SK-N-SH (cell line): ENCODE measurements at regions not wholly inside any gene's neighbourhood (a gene's known extent, or its start where the extent isn't known, plus 50 kb on each side); places are given as distances from the start of the nearest gene placed in this dataset.

Source experiments
- CTCF ChIA-PET: fragments of 300-600, 350-600 bp; formaldehyde crosslinking; extraction: SDS; loops from one replicate; lab custom pipeline; 2021; lab: Yijun Ruan, JAX
- POLR2A ChIA-PET: fragments of 350-600 bp; sonication (Branson Sonifier 250); formaldehyde crosslinking; extraction: SDS; loops from one replicate; lab custom pipeline; 2020; ENCODE audit warnings: antibody characterized with exemption, inconsistent platforms; lab: Yijun Ruan, JAX
- DNase-seq: peaks from one replicate; pipeline ENCODE4 v3.0.0; 2012
- H2AFZ ChIP-seq: fragments of 200-600 bp; sonication (generic); 2 replicates; pipeline ENCODE4 v1.8.1; 2016; ENCODE audit warnings: antibody characterized with exemption, mild to moderate bottlenecking, low read depth
- H3F3A ChIP-seq: fragments of 200-600 bp; sonication (generic); replicated peaks from 2 replicates; pipeline ENCODE3; 2016; ENCODE audit warnings: antibody characterized with exemption, mild to moderate bottlenecking; ENCODE audit not compliant: insufficient read depth
- H3K27ac ChIP-seq, 2 experiments: fragments of 200-500 bp in 1 of 2; fragments of 200-600 bp in 1 of 2; sonication (Bioruptor generic) in 1 of 2; sonication (generic), shearing (Covaris generic) in 1 of 2; 2 replicates each; pipeline versions ENCODE4 v1.5.1 to v1.6.1; 2014 to 2016; ENCODE audit warnings: low read depth in 2 of 2, inconsistent platforms in 1 of 2, low read length in 1 of 2, mild to moderate bottlenecking in 1 of 2, mixed read lengths in 1 of 2
- H3K27me3 ChIP-seq: fragments of 200-600 bp; sonication (generic), shearing (Covaris generic); 2 replicates; pipeline ENCODE4 v1.6.1; 2016; ENCODE audit warnings: mixed run types; ENCODE audit not compliant: insufficient read depth
- H3K36me3 ChIP-seq, 2 experiments: fragments of 200-500 bp in 1 of 2; fragments of 200-600 bp in 1 of 2; sonication (Bioruptor generic) in 1 of 2; sonication (generic) in 1 of 2; replicated peaks in 1 of 2; 2 replicates each; pipeline versions ENCODE3 to v1.5.1; 2014 to 2016; ENCODE audit warnings: low read length in 1 of 2, mild to moderate bottlenecking in 1 of 2; ENCODE audit not compliant: insufficient read depth in 2 of 2, control insufficient read depth in 1 of 2
- H3K4me1 ChIP-seq, 2 experiments: fragments of 200-500 bp in 1 of 2; fragments of 200-600 bp in 1 of 2; sonication (Bioruptor generic) in 1 of 2; sonication (generic), shearing (Covaris generic) in 1 of 2; 2 replicates each; pipeline versions ENCODE4 v1.5.1 to v1.6.1; 2014 to 2016; ENCODE audit warnings: low read depth in 1 of 2, low read length in 1 of 2, mixed run types in 1 of 2; ENCODE audit not compliant: insufficient read depth in 2 of 2, control insufficient read depth in 1 of 2
- H3K4me2 ChIP-seq: fragments of 200-600 bp; sonication (generic), shearing (Covaris generic); 2 replicates; pipeline ENCODE4 v1.6.1; 2017; ENCODE audit warnings: mixed run types
- H3K4me3 ChIP-seq, 2 experiments: fragments of 200-500 bp in 1 of 2; fragments of 200-600 bp in 1 of 2; sonication (Bioruptor generic) in 1 of 2; sonication (generic), shearing (Covaris generic) in 1 of 2; 2 replicates each; pipeline versions ENCODE4 v1.5.1 to v1.8.1; 2014 to 2016; ENCODE audit warnings: low read depth in 2 of 2, inconsistent platforms in 1 of 2, low read length in 1 of 2, mild to moderate bottlenecking in 1 of 2, mixed read lengths in 1 of 2, moderate library complexity in 1 of 2
- H3K79me2 ChIP-seq: fragments of 200-600 bp; sonication (generic); 2 replicates; pipeline ENCODE4 v1.8.1; 2017; ENCODE audit warnings: mild to moderate bottlenecking; ENCODE audit not compliant: insufficient read depth
- H3K9ac ChIP-seq: fragments of 200-600 bp; sonication (generic); 2 replicates; pipeline ENCODE4 v1.6.1; 2017; ENCODE audit warnings: mixed run types
- H3K9me2 ChIP-seq: fragments of 200-600 bp; sonication (generic); 2 replicates; pipeline ENCODE4 v1.6.1; 2017; ENCODE audit warnings: mixed run types
- H3K9me3 ChIP-seq: fragments of 200-600 bp; sonication (generic); 2 replicates; pipeline ENCODE4 v1.6.1; 2017; ENCODE audit warnings: mixed run types, mild to moderate bottlenecking, moderate library complexity
- H4K20me1 ChIP-seq: fragments of 200-600 bp; sonication (generic); 2 replicates; pipeline ENCODE4 v1.6.1; 2017; ENCODE audit warnings: mild to moderate bottlenecking, mixed run types; ENCODE audit not compliant: insufficient read depth
- CHD2 ChIP-seq: fragments of 150-350 bp; IDR thresholded peaks from 2 replicates; pipeline ENCODE4 v1.6.1; 2018; ENCODE audit warnings: low read length; ENCODE audit not compliant: partially characterized antibody
- EZH2phosphoT487 ChIP-seq: fragments of 200-600 bp; sonication (generic); IDR thresholded peaks from 2 replicates; pipeline ENCODE4 v1.6.1; 2017; ENCODE audit warnings: low read depth, mixed run types, mild to moderate bottlenecking, antibody characterized with exemption, moderate library complexity, borderline replicate concordance
- FOXJ3 ChIP-seq: sonication (generic); formaldehyde crosslinking; IDR thresholded peaks from 2 replicates; pipeline ENCODE4 v1.5.1; 2020; ENCODE audit warnings: mild to moderate bottlenecking, missing genetic modification reagents
- JUND ChIP-seq: IDR thresholded peaks from 2 replicates; pipeline ENCODE4 v1.4.0; 2012
- MEF2A ChIP-seq: IDR thresholded peaks from 2 replicates; pipeline ENCODE4 v1.4.0; 2012; ENCODE audit warnings: low read depth, borderline replicate concordance
- MXI1 ChIP-seq: IDR thresholded peaks from 2 replicates; pipeline ENCODE4 v1.6.1; 2012; ENCODE audit warnings: mild to moderate bottlenecking, low read depth, low read length, improper control_type of control experiment
- NRF1 ChIP-seq: IDR thresholded peaks from 2 replicates; pipeline ENCODE4 v1.6.1; 2012; ENCODE audit warnings: low read depth, mild to moderate bottlenecking, low read length
- PBX3 ChIP-seq: IDR thresholded peaks from 2 replicates; pipeline ENCODE4; 2012
- RCOR1 ChIP-seq: fragments of 150-350 bp; IDR thresholded peaks from 2 replicates; pipeline ENCODE4 v1.6.1; 2017; ENCODE audit warnings: antibody characterized with exemption, low read length
- RFX5 ChIP-seq: IDR thresholded peaks from 2 replicates; pipeline ENCODE4 v1.6.1; 2012; ENCODE audit warnings: mild to moderate bottlenecking, improper control_type of control experiment, low read length
- SMC3 ChIP-seq: IDR thresholded peaks from 2 replicates; pipeline ENCODE4 v1.6.1; 2012; ENCODE audit warnings: low read depth, low read length, improper control_type of control experiment
- TAF1 ChIP-seq: IDR thresholded peaks from 2 replicates; pipeline ENCODE4 v1.6.1; 2012; ENCODE audit warnings: low read depth, mild to moderate bottlenecking, low read length, moderate library complexity, borderline replicate concordance
- TEAD4 ChIP-seq: IDR thresholded peaks from 2 replicates; pipeline ENCODE4 v1.4.0; 2012; ENCODE audit warnings: mild to moderate bottlenecking, borderline replicate concordance; ENCODE audit not compliant: insufficient read depth
- ZBTB33 ChIP-seq: IDR thresholded peaks from 2 replicates; pipeline ENCODE4 v1.4.0; 2012; ENCODE audit warnings: low read depth, borderline replicate concordance
- WGBS: methylation state at CpG from one replicate; pipeline ENCODE4 v1.1.6; 2017; ENCODE audit warnings: low lambda C conversion rate; 5-methylcytosine and 5-hydroxymethylcytosine counted together
- TF ChIP-seq, protein P1 (sequence below): IDR thresholded peaks from 2 replicates; pipeline ENCODE4 v1.4.0; 2012; ENCODE audit warnings: low read depth, borderline replicate concordance
- TF ChIP-seq, protein P2 (sequence below): fragments of 150-350 bp; IDR thresholded peaks from 2 replicates; pipeline ENCODE4 v1.6.1; 2016; ENCODE audit warnings: mild to moderate bottlenecking, low read depth, low read length

DNA sequence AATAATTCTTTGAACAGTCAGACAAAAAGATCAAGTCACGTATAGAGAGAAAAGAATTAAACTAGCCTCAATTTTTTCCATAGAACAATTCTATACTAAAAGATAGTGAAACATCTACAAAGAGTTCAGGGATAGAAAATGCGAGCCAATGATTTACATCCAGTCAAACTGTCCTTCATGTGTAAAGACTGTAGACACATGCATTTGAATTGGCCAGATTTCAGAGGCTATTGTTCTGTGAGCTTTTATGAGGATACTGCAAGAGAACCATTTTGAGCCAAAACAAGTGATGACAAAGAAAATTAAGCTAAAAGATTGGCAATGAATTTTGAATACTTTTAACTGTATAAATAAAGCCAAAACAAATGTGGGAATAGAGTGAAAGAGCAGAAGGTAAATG, 1230.3 kb downstream of the RPA4 start:
- no peak overlapping the region for H3K4me2 ChIP-seq
- no peaks in the 10 kb centered on the region for H3K27me3 ChIP-seq
- no peaks in the 10 kb centered on the region for H3F3A ChIP-seq
- H4K20me1 ChIP-seq = no peaks in the 10 kb centered on the region
- H3K36me3 ChIP-seq = no peaks in the 10 kb centered on the region
- no peak overlapping the region for H2AFZ ChIP-seq
- no peaks in the 10 kb centered on the region for H3K4me1 ChIP-seq
- no peaks in the 10 kb centered on the region for H3K79me2 ChIP-seq
- WGBS = 6% methylated on average over 2 of the region's 2 CpGs
- no peak overlapping the region for H3K9ac ChIP-seq
- H3K27ac ChIP-seq = no peak overlapping the region
- DNase-seq = no peak
- no peak overlapping the region for H3K4me3 ChIP-seq
- no peaks in the 10 kb centered on the region for H3K9me2 ChIP-seq
- TF ChIP-seq RFX5 (no peak), FOXJ3 (no peak), JUND (no peak), PBX3 (no peak), TEAD4 (no peak), ZBTB33 (no peak), RCOR1 (no peak), MXI1 (no peak), MEF2A (no peak), CHD2 (no peak), NRF1 (no peak), SMC3 (no peak), TAF1 (no peak), EZH2phosphoT487 (no peak)
- TF ChIP-seq, protein P1, sequence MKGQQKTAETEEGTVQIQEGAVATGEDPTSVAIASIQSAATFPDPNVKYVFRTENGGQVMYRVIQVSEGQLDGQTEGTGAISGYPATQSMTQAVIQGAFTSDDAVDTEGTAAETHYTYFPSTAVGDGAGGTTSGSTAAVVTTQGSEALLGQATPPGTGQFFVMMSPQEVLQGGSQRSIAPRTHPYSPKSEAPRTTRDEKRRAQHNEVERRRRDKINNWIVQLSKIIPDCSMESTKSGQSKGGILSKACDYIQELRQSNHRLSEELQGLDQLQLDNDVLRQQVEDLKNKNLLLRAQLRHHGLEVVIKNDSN = no peak
- TF ChIP-seq, protein P2, sequence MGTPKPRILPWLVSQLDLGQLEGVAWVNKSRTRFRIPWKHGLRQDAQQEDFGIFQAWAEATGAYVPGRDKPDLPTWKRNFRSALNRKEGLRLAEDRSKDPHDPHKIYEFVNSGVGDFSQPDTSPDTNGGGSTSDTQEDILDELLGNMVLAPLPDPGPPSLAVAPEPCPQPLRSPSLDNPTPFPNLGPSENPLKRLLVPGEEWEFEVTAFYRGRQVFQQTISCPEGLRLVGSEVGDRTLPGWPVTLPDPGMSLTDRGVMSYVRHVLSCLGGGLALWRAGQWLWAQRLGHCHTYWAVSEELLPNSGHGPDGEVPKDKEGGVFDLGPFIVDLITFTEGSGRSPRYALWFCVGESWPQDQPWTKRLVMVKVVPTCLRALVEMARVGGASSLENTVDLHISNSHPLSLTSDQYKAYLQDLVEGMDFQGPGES = no peak
- ChIA-PET CTCF (no interaction called here), POLR2A (no interaction called here)
- no peaks in the 10 kb centered on the region for H3K9me3 ChIP-seq
